Keratinocyte (primary cell): ENCODE measurements at regions not wholly inside any gene's neighbourhood (a gene's known extent, or its start where the extent isn't known, plus 50 kb on each side); places are given as distances from the start of the nearest gene placed in this dataset.

Source experiments
- CTCF ChIP-seq, 3 experiments: IDR thresholded peaks in 1 of 3; conservative IDR thresholded peaks in 1 of 3; optimal IDR thresholded peaks in 1 of 3; 2 replicates in 2 of 3; 3 replicates in 1 of 3; pipeline versions ENCODE3 to v1.5.1; 2011; ENCODE audit warnings: low read length in 3 of 3, mild to moderate bottlenecking in 3 of 3, moderate library complexity in 2 of 3, control low read depth in 1 of 3, inconsistent platforms in 1 of 3; ENCODE audit not compliant: insufficient read depth in 2 of 3; ENCODE audit errors: extremely low read depth in 1 of 3
- EZH2 ChIP-seq: IDR thresholded peaks from one replicate; pipeline ENCODE4 v1.6.1; 2012; ENCODE audit warnings: inconsistent platforms, mild to moderate bottlenecking, low read length, moderate library complexity

GRCh38 chr5:29744618-29745017, 1448.9 kb upstream of the CDH6 start:
- TF ChIP-seq CTCF (optimal IDR thresholded peaks at IDR 0.05 in 1 of 3, IDR thresholded peaks at IDR 0.05 in 1 of 3, conservative IDR thresholded peaks at IDR 0.05 in 1 of 3; ENCODE audit: extremely low read depth in 1 of 3, insufficient read depth in 2 of 3, low read length in 3 of 3) (no peak), EZH2 (no peak)
